Tibial artery (tissue), 4 donors: ENCODE measurements at regions not wholly inside any gene's neighbourhood (a gene's known extent, or its start where the extent isn't known, plus 50 kb on each side); places are given as distances from the start of the nearest gene placed in this dataset.
A peak's percentile ranks its signal among the peaks of the same experiment; 100 is the strongest.

Experiments
- DNase-seq, 2 donors: peaks; one replicate each; pipeline ENCODE4 v3.0.0-alpha.2; 2019
- H3K27ac ChIP-seq, 2 donors: fragments of 200-600 bp; sonication (generic) in 1 of 2; 1 replicate in 1 of 2; 2 replicates in 1 of 2; pipeline ENCODE4 v1.5.1; 2018 to 2019; ENCODE audit warnings: mild to moderate bottlenecking in 1 of 2
- H3K27me3 ChIP-seq, 2 donors: fragments of 200-600 bp; sonication (generic) in 1 of 2; one replicate each; pipeline versions ENCODE4 v1.5.1 to v1.6.0; 2016 to 2019
- H3K36me3 ChIP-seq, 3 donors: fragments of 200-600 bp; sonication (generic) in 2 of 3; one replicate each; pipeline ENCODE4 v1.5.1; 2016 to 2019; ENCODE audit warnings: mild to moderate bottlenecking in 2 of 3
- H3K4me1 ChIP-seq, 4 donors: fragments of 200-600 bp; sonication (generic) in 2 of 4; 1 replicate in 3 of 4; 2 replicates in 1 of 4; pipeline ENCODE4 v1.5.1; 2016 to 2019
- H3K4me3 ChIP-seq, 2 donors: fragments of 200-600 bp; sonication (generic) in 1 of 2; 1 replicate in 1 of 2; 2 replicates in 1 of 2; pipeline ENCODE4 v1.5.1; 2018 to 2019; ENCODE audit warnings: mild to moderate bottlenecking in 2 of 2
- H3K9me3 ChIP-seq, 3 donors: fragments of 200-600 bp; sonication (generic) in 1 of 3; one replicate each; pipeline ENCODE4 v1.5.1; 2016 to 2019
- intact Hi-C: fragments of 100-400 bp; cut with DNase I; formaldehyde crosslinking; loops from one replicate; pipeline ENCODE4 v1.15.0; 2023; ENCODE audit warnings: low total_unique reads
- TF ChIP-seq, protein P1 (sequence below), 2 experiments: fragments of 200-600 bp in 1 of 2; fragments of 450-650 bp in 1 of 2; IDR thresholded peaks; one replicate each; pipeline ENCODE4 v1.5.1; 2017 to 2019; ENCODE audit warnings: antibody characterized with exemption in 2 of 2, mild to moderate bottlenecking in 1 of 2, moderate library complexity in 1 of 2

GRCh38 chr12:42701084-42701483, 111.5 kb upstream of the PRICKLE1 start:
- Histone ChIP-seq H3K4me3 (no peak overlapping the region), H3K36me3 (no peaks in the 10 kb centered on the region), H3K27me3 (no peaks in the 10 kb centered on the region), H3K27ac (no peak overlapping the region), H3K4me1 (peaks cover 0 to 5% (median 0%) of the 10 kb centered on the region in 4 donors), H3K9me3 (no peaks in the 10 kb centered on the region)
- intact Hi-C loops = no loop called here
- TF ChIP-seq, protein P1, sequence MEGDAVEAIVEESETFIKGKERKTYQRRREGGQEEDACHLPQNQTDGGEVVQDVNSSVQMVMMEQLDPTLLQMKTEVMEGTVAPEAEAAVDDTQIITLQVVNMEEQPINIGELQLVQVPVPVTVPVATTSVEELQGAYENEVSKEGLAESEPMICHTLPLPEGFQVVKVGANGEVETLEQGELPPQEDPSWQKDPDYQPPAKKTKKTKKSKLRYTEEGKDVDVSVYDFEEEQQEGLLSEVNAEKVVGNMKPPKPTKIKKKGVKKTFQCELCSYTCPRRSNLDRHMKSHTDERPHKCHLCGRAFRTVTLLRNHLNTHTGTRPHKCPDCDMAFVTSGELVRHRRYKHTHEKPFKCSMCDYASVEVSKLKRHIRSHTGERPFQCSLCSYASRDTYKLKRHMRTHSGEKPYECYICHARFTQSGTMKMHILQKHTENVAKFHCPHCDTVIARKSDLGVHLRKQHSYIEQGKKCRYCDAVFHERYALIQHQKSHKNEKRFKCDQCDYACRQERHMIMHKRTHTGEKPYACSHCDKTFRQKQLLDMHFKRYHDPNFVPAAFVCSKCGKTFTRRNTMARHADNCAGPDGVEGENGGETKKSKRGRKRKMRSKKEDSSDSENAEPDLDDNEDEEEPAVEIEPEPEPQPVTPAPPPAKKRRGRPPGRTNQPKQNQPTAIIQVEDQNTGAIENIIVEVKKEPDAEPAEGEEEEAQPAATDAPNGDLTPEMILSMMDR (IDR thresholded peaks at IDR 0.05) = no peak
- DNase-seq = no peak

DNA sequence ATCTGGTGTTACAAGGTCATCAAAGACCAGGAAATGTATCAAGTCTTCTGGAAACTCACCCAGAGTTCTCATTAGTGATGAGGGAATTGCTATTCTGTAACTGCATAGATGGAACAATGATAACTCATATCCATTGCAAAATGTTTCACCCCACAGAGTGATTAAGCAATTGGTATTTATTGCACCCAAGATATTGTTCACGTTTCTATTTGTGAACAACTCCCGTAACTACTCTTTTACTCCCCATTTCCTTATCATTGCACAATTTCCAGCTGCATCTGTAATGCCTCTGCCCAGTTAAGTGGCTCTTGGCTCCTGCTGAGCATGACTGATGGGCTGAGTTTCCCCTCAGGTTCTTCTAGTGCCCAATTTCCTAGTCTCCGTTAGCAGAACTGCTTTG, 108.7 kb upstream of the PRICKLE1 start:
- no peak overlapping the region for H3K27ac ChIP-seq
- no peaks in the 10 kb centered on the region for H3K27me3 ChIP-seq
- no peak overlapping the region for H3K4me3 ChIP-seq
- TF ChIP-seq, protein P1 (IDR thresholded peaks at IDR 0.05) = no peak
- intact Hi-C loops = no loop called here
- H3K4me1 ChIP-seq = no peaks in the 10 kb centered on the region
- no peaks in the 10 kb centered on the region for H3K9me3 ChIP-seq
- peak in 1 of 2 donors; percentile 54 for DNase-seq
- no peaks in the 10 kb centered on the region for H3K36me3 ChIP-seq

GRCh38 chr12:42696406-42697149, 107.0 kb upstream of the PRICKLE1 start:
- no peaks in the 10 kb centered on the region for H3K9me3 ChIP-seq
- H3K27ac ChIP-seq = no peak overlapping the region
- no peaks in the 10 kb centered on the region for H3K27me3 ChIP-seq
- H3K4me3 ChIP-seq = no peak overlapping the region
- DNase-seq = peak; percentile 88 to 89
- TF ChIP-seq, protein P1 (IDR thresholded peaks at IDR 0.05) = no peak
- no peaks in the 10 kb centered on the region for H3K36me3 ChIP-seq
- intact Hi-C loops = no loop called here
- no peaks in the 10 kb centered on the region for H3K4me1 ChIP-seq

DNA sequence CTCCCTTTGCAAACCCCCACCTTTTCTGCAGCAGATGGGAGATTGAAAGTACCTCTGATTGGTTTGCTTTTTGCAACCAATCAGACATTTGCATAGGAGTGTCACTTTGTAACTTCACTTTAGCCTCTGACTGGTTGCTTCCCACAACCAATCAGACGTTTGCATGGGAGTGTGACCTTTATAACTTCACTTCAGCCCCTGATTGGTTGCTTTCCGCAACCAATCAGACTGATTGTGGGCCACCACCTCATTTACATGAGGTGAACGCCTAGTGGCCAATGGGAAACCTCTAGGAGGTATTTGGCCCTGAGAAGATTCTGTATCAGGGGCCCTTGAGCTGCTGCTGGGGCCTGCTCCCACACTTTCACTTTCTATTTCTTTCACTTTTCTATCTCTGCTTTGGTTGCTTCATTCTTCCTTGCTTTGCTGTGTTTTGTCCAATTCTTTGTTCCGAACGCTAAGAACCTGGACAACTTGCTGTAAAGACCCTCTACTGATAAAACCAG, 106.0 kb upstream of the PRICKLE1 start:
- TF ChIP-seq, protein P1 (IDR thresholded peaks at IDR 0.05) = no peak
- no peak overlapping the region for H3K4me3 ChIP-seq
- no peak overlapping the region for H3K27ac ChIP-seq
- DNase-seq = no peak
- H3K4me1 ChIP-seq = no peaks in the 10 kb centered on the region
- H3K9me3 ChIP-seq = no peaks in the 10 kb centered on the region
- no peaks in the 10 kb centered on the region for H3K36me3 ChIP-seq
- intact Hi-C loops = no loop called here
- H3K27me3 ChIP-seq = no peaks in the 10 kb centered on the region

DNA sequence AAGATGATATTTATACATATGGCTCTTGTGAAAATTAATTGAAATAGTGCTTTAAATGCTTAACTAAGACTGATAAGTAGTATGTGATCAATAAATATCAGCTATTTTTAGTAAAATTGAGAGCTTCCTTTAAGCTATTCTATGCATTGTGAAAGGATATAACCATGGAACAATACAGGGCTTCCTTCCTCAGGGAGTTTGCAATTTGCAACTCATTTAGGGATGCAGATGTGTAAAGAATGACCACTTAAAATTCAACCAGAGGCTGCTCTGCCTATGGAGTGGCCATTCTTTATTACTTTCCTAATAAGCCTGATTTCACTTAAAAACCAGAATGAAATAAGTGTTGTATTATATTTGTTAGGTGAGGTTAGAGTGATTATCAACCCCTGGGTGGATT, 103.2 kb upstream of the PRICKLE1 start:
- intact Hi-C loops = no loop called here
- no peak overlapping the region for H3K27ac ChIP-seq
- DNase-seq = no peak
- no peak overlapping the region for H3K4me3 ChIP-seq
- no peaks in the 10 kb centered on the region for H3K36me3 ChIP-seq
- no peaks in the 10 kb centered on the region for H3K27me3 ChIP-seq
- TF ChIP-seq, protein P1 (IDR thresholded peaks at IDR 0.05) = no peak
- H3K4me1 ChIP-seq = no peaks in the 10 kb centered on the region
- H3K9me3 ChIP-seq = no peaks in the 10 kb centered on the region
